HL-60 (cell line): ENCODE measurements at regions not wholly inside any gene's neighbourhood (a gene's known extent, or its start where the extent isn't known, plus 50 kb on each side); places are given as distances from the start of the nearest gene placed in this dataset.

Experiments used
- DNase-seq, 2 experiments: peaks; one replicate each; pipeline ENCODE4 v3.0.0-alpha.2; 2010 to 2020; ENCODE audit warnings: low read depth in 1 of 2, low spot score in 1 of 2
- H3K27ac ChIP-seq: fragments of 250-450 bp; sonication (Bioruptor Pico); replicated peaks from 2 replicates; pipeline ENCODE4 v1.5.1; 2020; ENCODE audit warnings: mild to moderate bottlenecking, moderate library complexity
- H3K27me3 ChIP-seq: fragments of 250-450 bp; sonication (Bioruptor Pico); 2 replicates; pipeline ENCODE4 v1.5.1; 2021; ENCODE audit warnings: mild to moderate bottlenecking, moderate library complexity; ENCODE audit not compliant: insufficient read depth, poor library complexity, severe bottlenecking
- H3K4me3 ChIP-seq: replicated peaks from 2 replicates; pipeline ENCODE4 v1.5.1; 2011; ENCODE audit warnings: mild to moderate bottlenecking, control low read depth, low read length; ENCODE audit not compliant: insufficient read depth
- GABPA ChIP-seq: IDR thresholded peaks from 2 replicates; pipeline ENCODE4 v1.6.1; 2012; ENCODE audit warnings: low read depth
- POLR2AphosphoS5 ChIP-seq: IDR thresholded peaks from 2 replicates; pipeline ENCODE4 v1.6.1; 2012; ENCODE audit warnings: low read depth
- REST ChIP-seq: IDR thresholded peaks from 2 replicates; pipeline ENCODE4 v1.6.1; 2012; ENCODE audit warnings: low read depth; ENCODE audit not compliant: insufficient replicate concordance
- SPI1 ChIP-seq: IDR thresholded peaks from 2 replicates; pipeline ENCODE4 v1.6.1; 2012; ENCODE audit warnings: low read depth, mild to moderate bottlenecking, borderline replicate concordance
- TF ChIP-seq, protein P1 (sequence below): IDR thresholded peaks from one replicate; pipeline ENCODE4 v1.5.1; 2011; ENCODE audit warnings: low read length, control low read depth, inconsistent platforms; ENCODE audit not compliant: insufficient read depth

DNA sequence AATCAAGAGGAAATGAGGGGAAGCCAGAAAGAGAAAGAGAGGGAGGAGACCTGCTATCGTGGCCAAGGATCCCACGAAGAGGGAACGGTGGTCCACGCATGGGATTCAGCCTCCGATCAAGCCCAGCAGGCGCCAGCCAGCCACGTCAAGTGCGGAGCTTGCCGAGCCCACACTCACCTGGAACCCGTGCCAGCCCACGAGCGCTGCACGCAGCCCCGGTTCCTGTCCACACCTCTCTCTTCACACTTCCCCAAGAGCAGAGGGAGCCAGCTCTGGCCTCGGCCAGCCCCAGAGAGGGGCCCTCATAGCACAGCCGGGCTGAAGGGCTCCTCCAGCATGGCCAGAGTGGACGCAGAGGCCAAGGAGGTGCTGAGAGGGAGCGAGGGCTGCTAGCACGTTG, 795.1 kb upstream of the GRIA3 start:
- H3K27me3 ChIP-seq = no peaks in the 10 kb centered on the region
- H3K4me3 ChIP-seq = no peak overlapping the region
- no peak for TF ChIP-seq POLR2AphosphoS5
- TF ChIP-seq GABPA = no peak
- no peak for TF ChIP-seq SPI1
- TF ChIP-seq REST = no peak
- TF ChIP-seq, protein P1, sequence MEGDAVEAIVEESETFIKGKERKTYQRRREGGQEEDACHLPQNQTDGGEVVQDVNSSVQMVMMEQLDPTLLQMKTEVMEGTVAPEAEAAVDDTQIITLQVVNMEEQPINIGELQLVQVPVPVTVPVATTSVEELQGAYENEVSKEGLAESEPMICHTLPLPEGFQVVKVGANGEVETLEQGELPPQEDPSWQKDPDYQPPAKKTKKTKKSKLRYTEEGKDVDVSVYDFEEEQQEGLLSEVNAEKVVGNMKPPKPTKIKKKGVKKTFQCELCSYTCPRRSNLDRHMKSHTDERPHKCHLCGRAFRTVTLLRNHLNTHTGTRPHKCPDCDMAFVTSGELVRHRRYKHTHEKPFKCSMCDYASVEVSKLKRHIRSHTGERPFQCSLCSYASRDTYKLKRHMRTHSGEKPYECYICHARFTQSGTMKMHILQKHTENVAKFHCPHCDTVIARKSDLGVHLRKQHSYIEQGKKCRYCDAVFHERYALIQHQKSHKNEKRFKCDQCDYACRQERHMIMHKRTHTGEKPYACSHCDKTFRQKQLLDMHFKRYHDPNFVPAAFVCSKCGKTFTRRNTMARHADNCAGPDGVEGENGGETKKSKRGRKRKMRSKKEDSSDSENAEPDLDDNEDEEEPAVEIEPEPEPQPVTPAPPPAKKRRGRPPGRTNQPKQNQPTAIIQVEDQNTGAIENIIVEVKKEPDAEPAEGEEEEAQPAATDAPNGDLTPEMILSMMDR = no peak
- H3K27ac ChIP-seq = no peak overlapping the region
- no peak for DNase-seq

DNA sequence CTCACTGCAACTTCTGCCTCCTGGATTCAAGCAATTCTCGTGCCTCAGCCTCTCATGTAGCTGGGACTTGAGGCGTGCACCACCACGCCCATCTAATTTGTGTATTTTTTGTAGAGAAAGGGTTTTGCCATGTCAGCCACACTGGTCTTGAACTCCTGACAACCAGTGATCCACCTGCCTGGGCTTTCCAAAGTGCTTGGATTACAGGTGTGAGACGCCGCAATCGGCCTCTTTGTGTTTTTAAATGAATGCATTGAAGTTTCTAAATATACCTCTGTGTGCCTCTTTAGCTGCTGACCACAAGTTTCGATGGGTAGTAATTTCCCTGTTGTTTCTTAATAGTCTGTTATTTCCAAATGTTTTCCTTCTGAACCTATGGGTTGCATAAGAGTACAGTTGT, 765.3 kb upstream of the GRIA3 start:
- no peak overlapping the region for H3K4me3 ChIP-seq
- H3K27me3 ChIP-seq = no peaks in the 10 kb centered on the region
- DNase-seq = no peak
- H3K27ac ChIP-seq = no peak overlapping the region
- TF ChIP-seq REST = no peak
- TF ChIP-seq, protein P1 = no peak
- TF ChIP-seq GABPA = no peak
- TF ChIP-seq POLR2AphosphoS5 = no peak
- TF ChIP-seq SPI1 = no peak

GRCh38 chrX:122421434-122422121, 762.5 kb upstream of the GRIA3 start:
- Histone ChIP-seq H3K27ac (no peak overlapping the region), H3K4me3 (no peak overlapping the region), H3K27me3 (no peaks in the 10 kb centered on the region)
- no peak for DNase-seq
- TF ChIP-seq REST (no peak), POLR2AphosphoS5 (no peak), SPI1 (no peak), GABPA (no peak)
- TF ChIP-seq, protein P1 = no peak
